GM23338 (cell line): ENCODE measurements at regions not wholly inside any gene's neighbourhood (a gene's known extent, or its start where the extent isn't known, plus 50 kb on each side); places are given as distances from the start of the nearest gene placed in this dataset.

Experiments
- ATAC-seq: fragments of 200-7000 bp; cut with Tn5 transposase; 3 replicates; pipeline ENCODE4 v1.9.1; 2020
- DNase-seq: peaks from one replicate; pipeline ENCODE4 v3.0.0-alpha.2; 2015; ENCODE audit warnings: low spot score
- H2AFZ ChIP-seq: fragments of 200-600 bp; sonication (generic); 2 replicates; pipeline ENCODE4 v1.8.0; 2016; ENCODE audit warnings: antibody characterized with exemption, mild to moderate bottlenecking, moderate library complexity
- H3F3A ChIP-seq: fragments of 200-600 bp; sonication (generic); replicated peaks from 2 replicates; pipeline ENCODE4 v1.8.0; 2017; ENCODE audit warnings: antibody characterized with exemption, mixed run types, low read depth
- H3K27ac ChIP-seq: fragments of 200-600 bp; sonication (generic); 2 replicates; pipeline ENCODE4 v1.6.1; 2016; ENCODE audit warnings: low read depth
- H3K27me3 ChIP-seq: fragments of 200-600 bp; sonication (generic); 2 replicates; pipeline ENCODE4 v1.8.0; 2016; ENCODE audit warnings: mild to moderate bottlenecking, mixed run types, moderate library complexity; ENCODE audit not compliant: insufficient read depth
- H3K36me3 ChIP-seq: fragments of 200-600 bp; sonication (generic); 2 replicates; pipeline ENCODE4 v1.8.0; 2016; ENCODE audit warnings: mild to moderate bottlenecking; ENCODE audit not compliant: insufficient read depth
- H3K4me1 ChIP-seq: fragments of 200-600 bp; sonication (generic); 2 replicates; pipeline ENCODE4 v1.8.0; 2016; ENCODE audit warnings: mild to moderate bottlenecking, moderate library complexity; ENCODE audit not compliant: insufficient read depth
- H3K4me2 ChIP-seq: fragments of 200-600 bp; sonication (generic); 2 replicates; pipeline ENCODE4 v1.7.1; 2017; ENCODE audit warnings: mixed run types
- H3K4me3 ChIP-seq: fragments of 200-600 bp; sonication (generic); 2 replicates; pipeline ENCODE4 v1.6.1; 2016; ENCODE audit warnings: mixed run types
- H3K79me2 ChIP-seq: fragments of 200-600 bp; sonication (generic); replicated peaks from 2 replicates; pipeline ENCODE4 v1.8.0; 2017; ENCODE audit warnings: mild to moderate bottlenecking; ENCODE audit not compliant: insufficient read depth
- H3K9me2 ChIP-seq: fragments of 200-600 bp; sonication (generic); 2 replicates; pipeline ENCODE4 v1.8.0; 2017; ENCODE audit not compliant: insufficient read depth
- H4K20me1 ChIP-seq: fragments of 200-600 bp; sonication (generic); replicated peaks from 2 replicates; pipeline ENCODE4 v1.8.0; 2017; ENCODE audit warnings: mild to moderate bottlenecking; ENCODE audit not compliant: insufficient read depth
- H3K27ac Mint-ChIP-seq: 2 replicates; pipeline ENCODE4 v1.8.0; 2020; ENCODE audit warnings: inconsistent platforms, mild to moderate bottlenecking, moderate library complexity, mixed read lengths
- H3K27me3 Mint-ChIP-seq: 3 replicates; pipeline ENCODE4 v1.8.0; 2022; ENCODE audit warnings: low read depth, mild to moderate bottlenecking, moderate library complexity, mixed read lengths, inconsistent platforms; ENCODE audit not compliant: insufficient read depth, poor library complexity
- H3K36me3 Mint-ChIP-seq: 3 replicates; pipeline ENCODE4 v1.8.0; 2021; ENCODE audit warnings: low read depth, mild to moderate bottlenecking, inconsistent platforms, moderate library complexity, mixed read lengths
- H3K4me1 Mint-ChIP-seq: 3 replicates; pipeline ENCODE4 v1.8.0; 2020; ENCODE audit warnings: mild to moderate bottlenecking, inconsistent platforms, mixed read lengths
- H3K4me3 Mint-ChIP-seq: 3 replicates; pipeline ENCODE4 v1.8.0; 2021; ENCODE audit warnings: moderate library complexity, mild to moderate bottlenecking, inconsistent platforms, mixed read lengths
- H3K9me3 Mint-ChIP-seq: 3 replicates; pipeline ENCODE4 v1.8.0; 2020; ENCODE audit warnings: moderate library complexity, mild to moderate bottlenecking, inconsistent platforms, mixed read lengths
- REST ChIP-seq: IDR thresholded peaks from one replicate; pipeline ENCODE4 v1.6.1; 2018; ENCODE audit warnings: antibody characterized with exemption; ENCODE audit not compliant: unreplicated experiment
- ZNF462 ChIP-seq: fragments of 250-450 bp; sonication (Bioruptor Pico); IDR thresholded peaks from 2 replicates; pipeline ENCODE4 v1.5.0; 2020; ENCODE audit warnings: mild to moderate bottlenecking, moderate library complexity

GRCh38 chrX:124426288-124427169 lies 80.2 kb downstream of the SH2D1A start:
- Mint-ChIP-seq H3K36me3 (no peaks in the 10 kb centered on the region), H3K4me3 (no peak overlapping the region), H3K27me3 (no peaks in the 10 kb centered on the region), H3K27ac (no peak overlapping the region), H3K4me1 (peaks cover 11% of the 10 kb centered on the region), H3K9me3 (no peaks in the 10 kb centered on the region; the same call in 2 of the 3 replicates)
- H3K27me3 ChIP-seq: no peaks in the 10 kb centered on the region
- no peaks in the 10 kb centered on the region for H3F3A ChIP-seq
- H3K4me3 ChIP-seq: no peak overlapping the region
- H3K4me1 ChIP-seq: peaks cover 3% of the 10 kb centered on the region
- H2AFZ ChIP-seq: no peak overlapping the region
- H4K20me1 ChIP-seq: no peaks in the 10 kb centered on the region
- DNase-seq (no peak), ATAC-seq (no peak)
- TF ChIP-seq ZNF462 (CRISPR knock-in tag): no peak
- no peak for TF ChIP-seq REST
- no peak overlapping the region for H3K4me2 ChIP-seq
- H3K27ac ChIP-seq: no peak overlapping the region
- H3K36me3 ChIP-seq: no peaks in the 10 kb centered on the region
- H3K9me2 ChIP-seq: no peaks in the 10 kb centered on the region
- H3K79me2 ChIP-seq: no peaks in the 10 kb centered on the region
